ENCODE measurements at regions not wholly inside any gene's neighbourhood (a gene's known extent, or its start where the extent isn't known, plus 50 kb on each side); places are given as distances from the start of the nearest gene placed in this dataset.
A peak's percentile ranks its signal among the peaks of the same experiment; 100 is the strongest.

- H3K4me3 ChIP-seq: no peak overlapping the region
- H3K27ac ChIP-seq: peak overlapping the region; percentile 16 to 62 (median 34)
- TF ChIP-seq CTCF (IDR thresholded peaks at IDR 0.05): no peak
- peak; percentile 56 for FAIRE-seq
- no peaks in the 10 kb centered on the region for H3K27me3 ChIP-seq
- ATAC-seq: peak; percentile 10 to 59 (median 22)
- no peaks in the 10 kb centered on the region for H3K36me3 ChIP-seq
- peaks cover 22 to 29% (median 28%) of the 10 kb centered on the region in 3 donors for H3K4me1 ChIP-seq
- WGBS, 2 donors: 12 to 18% methylated on average over 3 of the region's 3 CpGs
- intact Hi-C loops (cut with DNase I): no loop called here
- no peak for DNase-seq
- peaks cover 0 to 5% (median 0%) of the 10 kb centered on the region in 4 donors for H3K9me3 ChIP-seq
These were observed 190.9 kb downstream of the BTG1 start for GRCh38 chr12:91954747-91955146.

GRCh38 chr12:91954326-91954725 lies 191.3 kb downstream of the BTG1 start:
- H3K4me3 ChIP-seq: no peak overlapping the region
- no peaks in the 10 kb centered on the region for H3K27me3 ChIP-seq
- peak overlapping the region; percentile 16 to 62 (median 34) for H3K27ac ChIP-seq
- peaks cover 22 to 29% (median 28%) of the 10 kb centered on the region in 3 donors for H3K4me1 ChIP-seq
- TF ChIP-seq CTCF (IDR thresholded peaks at IDR 0.05): no peak
- DNase-seq: peak in 3 of 6 donors; percentile 28 to 75 (median 56)
- intact Hi-C loops (cut with DNase I): no loop called here
- H3K9me3 ChIP-seq: peaks cover 0 to 5% (median 0%) of the 10 kb centered on the region in 4 donors
- no peaks in the 10 kb centered on the region for H3K36me3 ChIP-seq
- 11% methylated on average over 4 of the region's 4 CpGs for WGBS, 2 donors
- no peak for FAIRE-seq
- peak; percentile 84 to 90 (median 89) for ATAC-seq

- peak overlapping the region; percentile 5 to 62 (median 36) for H3K27ac ChIP-seq
These were observed 192.7 kb downstream of the BTG1 start for GRCh38 chr12:91952916-91953315.

GRCh38 chr12:91951571-91951970 lies 194.1 kb downstream of the BTG1 start:
- intact Hi-C loops (cut with DNase I): no loop called here
- no peaks in the 10 kb centered on the region for H3K27me3 ChIP-seq
- no peak for TF ChIP-seq CTCF (IDR thresholded peaks at IDR 0.05)
- FAIRE-seq (no peak), DNase-seq (no peak), ATAC-seq (no peak)
- no peak overlapping the region for H3K4me3 ChIP-seq
- H3K4me1 ChIP-seq: peaks cover 22 to 29% (median 28%) of the 10 kb centered on the region in 3 donors
- no peaks in the 10 kb centered on the region for H3K36me3 ChIP-seq
- peak overlapping the region in 2 of 4 donors; percentile 49 to 62 for H3K27ac ChIP-seq
- WGBS, 2 donors: 98% methylated on average over 5 of the region's 5 CpGs
- H3K9me3 ChIP-seq: peaks cover 0 to 5% (median 0%) of the 10 kb centered on the region in 4 donors

More at GRCh38 chr12:91952916-91953315, 192.7 kb downstream of the BTG1 start:
- Histone ChIP-seq H3K4me3 (no peak overlapping the region), H3K4me1 (peaks cover 22 to 29% (median 28%) of the 10 kb centered on the region in 3 donors), H3K27me3 (no peaks in the 10 kb centered on the region), H3K9me3 (peaks cover 0 to 5% (median 0%) of the 10 kb centered on the region in 4 donors), H3K36me3 (no peaks in the 10 kb centered on the region)
- TF ChIP-seq CTCF (IDR thresholded peaks at IDR 0.05): no peak
- intact Hi-C loops (cut with DNase I): no loop called here
- DNase-seq (no peak), ATAC-seq (peak; percentile 42 to 69 (median 60)), FAIRE-seq (peak; percentile 89)

GRCh38 chr12:91948504-91948903 lies 197.1 kb downstream of the BTG1 start:
- Histone ChIP-seq H3K27me3 (no peaks in the 10 kb centered on the region), H3K27ac (no peak overlapping the region), H3K36me3 (no peaks in the 10 kb centered on the region), H3K9me3 (peaks cover 0 to 2% (median 0%) of the 10 kb centered on the region in 4 donors), H3K4me3 (no peak overlapping the region), H3K4me1 (peaks cover 13 to 20% (median 14%) of the 10 kb centered on the region in 3 donors)
- ATAC-seq (peak in 1 of 4 donors; percentile 15), DNase-seq (no peak), FAIRE-seq (no peak)
- 43 to 49% methylated on average over 3 of the region's 3 CpGs for WGBS, 2 donors
- intact Hi-C loops (cut with DNase I): no loop called here
- no peak for TF ChIP-seq CTCF (IDR thresholded peaks at IDR 0.05)

All from pancreas (tissue), 10 donors.